Liver (tissue), 8 donors: ENCODE measurements at regions not wholly inside any gene's neighbourhood (a gene's known extent, or its start where the extent isn't known, plus 50 kb on each side); places are given as distances from the start of the nearest gene placed in this dataset.

ENCODE experiments used
- DNase-seq: peaks from one replicate; pipeline ENCODE4 v3.0.0-alpha.2; 2017; ENCODE audit warnings: low spot score
- H3K27ac ChIP-seq, 2 donors: one replicate each; pipeline ENCODE4 v1.7.0; 2013; ENCODE audit warnings: inconsistent platforms in 2 of 2, low read length in 2 of 2, control low read depth in 1 of 2, low read depth in 1 of 2, mild to moderate bottlenecking in 1 of 2
- H3K27me3 ChIP-seq, 4 donors: one replicate each; pipeline versions ENCODE4 v1.6.1 to v1.7.0; 2013; ENCODE audit warnings: low read length in 3 of 4, inconsistent platforms in 1 of 4, mild to moderate bottlenecking in 1 of 4, moderate library complexity in 1 of 4; ENCODE audit not compliant: control insufficient read depth in 4 of 4, insufficient read depth in 4 of 4
- H3K36me3 ChIP-seq, 4 donors: one replicate each; pipeline versions ENCODE4 v1.6.1 to v1.7.0; 2013; ENCODE audit warnings: low read length in 3 of 4, mild to moderate bottlenecking in 3 of 4, low read depth in 1 of 4, moderate library complexity in 1 of 4; ENCODE audit not compliant: control insufficient read depth in 4 of 4, insufficient read depth in 3 of 4
- H3K4me1 ChIP-seq, 4 donors: one replicate each; pipeline versions ENCODE4 v1.6.1 to v1.7.0; 2013; ENCODE audit warnings: low read length in 3 of 4, mild to moderate bottlenecking in 3 of 4, moderate library complexity in 1 of 4; ENCODE audit not compliant: control insufficient read depth in 4 of 4, insufficient read depth in 4 of 4
- H3K4me3 ChIP-seq, 3 donors: one replicate each; pipeline versions ENCODE4 v1.6.1 to v1.7.0; 2013; ENCODE audit warnings: low read length in 3 of 3, control low read depth in 1 of 3, low read depth in 1 of 3, mild to moderate bottlenecking in 1 of 3
- H3K9ac ChIP-seq, 2 donors: one replicate each; pipeline ENCODE4 v1.7.0; 2013; ENCODE audit warnings: low read length in 2 of 2, mild to moderate bottlenecking in 2 of 2, moderate library complexity in 2 of 2, control low read depth in 1 of 2, low read depth in 1 of 2
- H3K9me3 ChIP-seq, 4 donors: one replicate each; pipeline versions ENCODE4 v1.6.1 to v1.7.0; 2013; ENCODE audit warnings: low read length in 3 of 4; ENCODE audit not compliant: control insufficient read depth in 4 of 4
- ATF3 ChIP-seq: IDR thresholded peaks from 2 replicates; pipeline ENCODE4 v1.6.1; 2016; ENCODE audit warnings: antibody characterized with exemption
- CTCF ChIP-seq: fragments of 150-350 bp; IDR thresholded peaks from 2 replicates; pipeline ENCODE4 v1.5.1; 2017; ENCODE audit warnings: improper control_type of control experiment, low read depth, low read length; ENCODE audit not compliant: missing input control
- EGR1 ChIP-seq, 2 donors: IDR thresholded peaks; 2 replicates each; pipeline ENCODE4 v1.6.1; 2016 to 2018; ENCODE audit warnings: antibody characterized with exemption in 2 of 2, low read depth in 2 of 2
- FOXA1 ChIP-seq: IDR thresholded peaks from 2 replicates; pipeline ENCODE4 v1.6.1; 2016; ENCODE audit warnings: antibody characterized with exemption
- FOXA2 ChIP-seq: IDR thresholded peaks from 2 replicates; pipeline ENCODE4 v1.6.1; 2016; ENCODE audit warnings: antibody characterized with exemption
- GABPA ChIP-seq, 2 donors: IDR thresholded peaks in 1 of 2; conservative IDR thresholded peaks in 1 of 2; 2 replicates each; pipeline ENCODE4 v1.6.1; 2016; ENCODE audit warnings: antibody characterized with exemption in 2 of 2, mild to moderate bottlenecking in 1 of 2, moderate library complexity in 1 of 2
- HNF4A ChIP-seq, 2 donors: conservative IDR thresholded peaks; 2 replicates each; pipeline ENCODE4 v1.6.1; 2016; ENCODE audit warnings: antibody characterized with exemption in 2 of 2, mild to moderate bottlenecking in 2 of 2
- HNF4G ChIP-seq: IDR thresholded peaks from 2 replicates; pipeline ENCODE4 v1.6.1; 2016; ENCODE audit warnings: antibody characterized with exemption
- JUND ChIP-seq, 2 donors: IDR thresholded peaks; 2 replicates each; pipeline ENCODE4 v1.6.1; 2016; ENCODE audit warnings: antibody characterized with exemption in 2 of 2
- MAX ChIP-seq: IDR thresholded peaks from 2 replicates; pipeline ENCODE4 v1.6.1; 2016; ENCODE audit warnings: antibody characterized with exemption
- NR2F2 ChIP-seq: IDR thresholded peaks from 2 replicates; pipeline ENCODE4 v1.6.1; 2016; ENCODE audit warnings: antibody characterized with exemption
- RAD21 ChIP-seq, 2 donors: IDR thresholded peaks; 2 replicates each; pipeline ENCODE4 v1.6.1; 2016; ENCODE audit warnings: antibody characterized with exemption in 2 of 2, mild to moderate bottlenecking in 2 of 2
- REST ChIP-seq: IDR thresholded peaks from 2 replicates; pipeline ENCODE4 v1.6.1; 2016; ENCODE audit warnings: antibody characterized with exemption, mild to moderate bottlenecking
- RXRA ChIP-seq, 2 donors: IDR thresholded peaks; 2 replicates each; pipeline ENCODE4 v1.6.1; 2017 to 2018; ENCODE audit warnings: antibody characterized with exemption in 2 of 2, mild to moderate bottlenecking in 1 of 2
- SP1 ChIP-seq: IDR thresholded peaks from 2 replicates; pipeline ENCODE4 v1.6.1; 2018; ENCODE audit warnings: antibody characterized with exemption, mild to moderate bottlenecking
- TAF1 ChIP-seq: conservative IDR thresholded peaks from 2 replicates; pipeline ENCODE4 v1.6.1; 2016; ENCODE audit warnings: antibody characterized with exemption, mild to moderate bottlenecking
- YY1 ChIP-seq: IDR thresholded peaks from 2 replicates; pipeline ENCODE4 v1.6.1; 2016; ENCODE audit warnings: antibody characterized with exemption, mild to moderate bottlenecking
- ZBTB33 ChIP-seq: IDR thresholded peaks from 2 replicates; pipeline ENCODE4 v1.6.1; 2016; ENCODE audit warnings: antibody characterized with exemption
- WGBS: extraction: QIAGEN DNeasy Blood & Tissue Kit; methylation state at CpG from one replicate; pipeline ENCODE4 v1.1.7; 2013; 5-methylcytosine and 5-hydroxymethylcytosine counted together
- donor health status: healthy.
- donor health status: healthy.
- donor health status: healthy.
- donor health status: healthy.
- donor health status: healthy.

GRCh38 chr12:102539651-102540553 lies 59.5 kb upstream of the IGF1 start (continued):
- TF ChIP-seq ZBTB33 (no peak), TAF1 (no peak), ATF3 (no peak), JUND (IDR thresholded peaks at IDR 0.05) (no peak), RXRA (IDR thresholded peaks at IDR 0.05) (no peak), EGR1 (IDR thresholded peaks at IDR 0.05; ENCODE audit: low read depth in 2 of 2) (no peak), HNF4G (no peak), SP1 (no peak)

GRCh38 chr12:102535306-102535705 lies 54.9 kb upstream of the IGF1 start:
- no peak overlapping the region for H3K9ac ChIP-seq
- WGBS = 90% methylated on average over 8 of the region's 8 CpGs

GRCh38 chr12:102534899-102535298 lies 54.5 kb upstream of the IGF1 start:
- TF ChIP-seq RAD21 (IDR thresholded peaks at IDR 0.05) (no peak), FOXA2 (no peak), MAX (no peak), CTCF (no peak), ATF3 (no peak), GABPA (IDR thresholded peaks at IDR 0.05 in 1 of 2, conservative IDR thresholded peaks at IDR 0.05 in 1 of 2) (no peak), EGR1 (IDR thresholded peaks at IDR 0.05; ENCODE audit: low read depth in 2 of 2) (no peak), NR2F2 (no peak), SP1 (no peak), REST (no peak), ZBTB33 (no peak), YY1 (no peak), TAF1 (no peak), FOXA1 (no peak), HNF4A (conservative IDR thresholded peaks at IDR 0.05) (no peak)
- H3K4me1 ChIP-seq = no peaks in the 10 kb centered on the region
- no peak overlapping the region for H3K27ac ChIP-seq
- no peaks in the 10 kb centered on the region for H3K27me3 ChIP-seq
- 87% methylated on average over 13 of the region's 13 CpGs for WGBS
- H3K36me3 ChIP-seq = no peaks in the 10 kb centered on the region
- no peak overlapping the region for H3K9ac ChIP-seq
- no peak for DNase-seq
- H3K4me3 ChIP-seq = no peak overlapping the region
- H3K9me3 ChIP-seq = no peaks in the 10 kb centered on the region

More at GRCh38 chr12:102535306-102535705, 54.9 kb upstream of the IGF1 start:
- no peak for TF ChIP-seq HNF4G
- TF ChIP-seq NR2F2 = no peak
- no peaks in the 10 kb centered on the region for H3K4me1 ChIP-seq
- H3K27me3 ChIP-seq = no peaks in the 10 kb centered on the region
- no peaks in the 10 kb centered on the region for H3K36me3 ChIP-seq
- no peak overlapping the region for H3K27ac ChIP-seq
- H3K4me3 ChIP-seq = no peak overlapping the region
- no peak for DNase-seq
- no peaks in the 10 kb centered on the region for H3K9me3 ChIP-seq
